ENCODE measurements at regions not wholly inside any gene's neighbourhood (a gene's known extent, or its start where the extent isn't known, plus 50 kb on each side); places are given as distances from the start of the nearest gene placed in this dataset.
A peak's percentile ranks its signal among the peaks of the same experiment; 100 is the strongest.

- peak; percentile 14 for DNase-seq
These were observed 607.8 kb upstream of the B3GALT2 start for GRCh38 chr1:193794239-193794638.

- DNase-seq: no peak
These were observed 605.3 kb upstream of the B3GALT2 start for GRCh38 chr1:193791746-193792145.

- no peak for DNase-seq
These were observed 600.6 kb upstream of the B3GALT2 start for GRCh38 chr1:193787061-193787460.

GRCh38 chr1:193785850-193786420, 599.5 kb upstream of the B3GALT2 start:
- no peak for DNase-seq

GRCh38 chr1:193774536-193775323, 588.3 kb upstream of the B3GALT2 start:
- DNase-seq: no peak

- no peak for DNase-seq
These were observed 585.2 kb upstream of the B3GALT2 start for GRCh38 chr1:193771596-193771995.

- no peak for DNase-seq
These were observed 583.2 kb upstream of the B3GALT2 start for GRCh38 chr1:193769651-193770050.

- DNase-seq: no peak
These were observed 581.5 kb upstream of the B3GALT2 start for GRCh38 chr1:193767886-193768285.

- no peak for DNase-seq
These were observed 579.9 kb upstream of the B3GALT2 start for GRCh38 chr1:193766329-193766728.

- DNase-seq: no peak
These were observed 576.9 kb upstream of the B3GALT2 start for GRCh38 chr1:193763266-193763665.

GRCh38 chr1:193762236-193762635, 575.8 kb upstream of the B3GALT2 start:
- DNase-seq: no peak

GRCh38 chr1:193755441-193755840, 569.0 kb upstream of the B3GALT2 start:
- DNase-seq: no peak

GRCh38 chr1:193754732-193755427, 568.5 kb upstream of the B3GALT2 start:
- peak; percentile 20 for DNase-seq

GRCh38 chr1:193754151-193754550, 567.7 kb upstream of the B3GALT2 start:
- DNase-seq: no peak

GRCh38 chr1:193753038-193753756, 566.8 kb upstream of the B3GALT2 start:
- no peak for DNase-seq

GRCh38 chr1:193749868-193750267, 563.5 kb upstream of the B3GALT2 start:
- no peak for DNase-seq

GRCh38 chr1:193747579-193747978, 561.2 kb upstream of the B3GALT2 start:
- DNase-seq: no peak

- DNase-seq: no peak
These were observed 554.8 kb upstream of the B3GALT2 start for GRCh38 chr1:193741228-193741627.

- DNase-seq: no peak
These were observed 554.3 kb upstream of the B3GALT2 start for GRCh38 chr1:193740762-193741161.

GRCh38 chr1:193736507-193736906, 550.1 kb upstream of the B3GALT2 start:
- DNase-seq: no peak

- no peak for DNase-seq
These were observed 547.3 kb upstream of the B3GALT2 start for GRCh38 chr1:193733674-193734073.

GRCh38 chr1:193730017-193730416, 543.6 kb upstream of the B3GALT2 start:
- no peak for DNase-seq

- DNase-seq: peak; percentile 42
These were observed 543.0 kb upstream of the B3GALT2 start for GRCh38 chr1:193729429-193729828.

All from hematopoietic multipotent progenitor cell treated with erythropoietin and hydrocortisone succinate and interleukin-3 and kit ligand, for 6 days (in vitro differentiated cells).